ENCODE measurements at regions not wholly inside any gene's neighbourhood (a gene's known extent, or its start where the extent isn't known, plus 50 kb on each side); places are given as distances from the start of the nearest gene placed in this dataset.

- 80% methylated on average over 3 of the region's 3 CpGs for WGBS
- H3K9me3 ChIP-seq: no peaks in the 10 kb centered on the region
Measured at GRCh38 chr2:186195696-186196095, 290.4 kb upstream of the ZC3H15 start.

GRCh38 chr2:186197955-186198354, 288.1 kb upstream of the ZC3H15 start:
- Histone ChIP-seq H3K27me3 (no peaks in the 10 kb centered on the region), H3K4me1 (no peaks in the 10 kb centered on the region), H3K9me3 (no peaks in the 10 kb centered on the region), H3K36me3 (no peaks in the 10 kb centered on the region), H3K27ac (no peak overlapping the region), H3K4me3 (no peak overlapping the region)
- 95% methylated on average over 1 of the region's 1 CpG for WGBS
- TF ChIP-seq POLR2A (IDR thresholded peaks at IDR 0.05) (no peak), EP300 (IDR thresholded peaks at IDR 0.05) (no peak), POLR2AphosphoS5 (IDR thresholded peaks at IDR 0.05) (no peak)
- TF ChIP-seq, protein P1, sequence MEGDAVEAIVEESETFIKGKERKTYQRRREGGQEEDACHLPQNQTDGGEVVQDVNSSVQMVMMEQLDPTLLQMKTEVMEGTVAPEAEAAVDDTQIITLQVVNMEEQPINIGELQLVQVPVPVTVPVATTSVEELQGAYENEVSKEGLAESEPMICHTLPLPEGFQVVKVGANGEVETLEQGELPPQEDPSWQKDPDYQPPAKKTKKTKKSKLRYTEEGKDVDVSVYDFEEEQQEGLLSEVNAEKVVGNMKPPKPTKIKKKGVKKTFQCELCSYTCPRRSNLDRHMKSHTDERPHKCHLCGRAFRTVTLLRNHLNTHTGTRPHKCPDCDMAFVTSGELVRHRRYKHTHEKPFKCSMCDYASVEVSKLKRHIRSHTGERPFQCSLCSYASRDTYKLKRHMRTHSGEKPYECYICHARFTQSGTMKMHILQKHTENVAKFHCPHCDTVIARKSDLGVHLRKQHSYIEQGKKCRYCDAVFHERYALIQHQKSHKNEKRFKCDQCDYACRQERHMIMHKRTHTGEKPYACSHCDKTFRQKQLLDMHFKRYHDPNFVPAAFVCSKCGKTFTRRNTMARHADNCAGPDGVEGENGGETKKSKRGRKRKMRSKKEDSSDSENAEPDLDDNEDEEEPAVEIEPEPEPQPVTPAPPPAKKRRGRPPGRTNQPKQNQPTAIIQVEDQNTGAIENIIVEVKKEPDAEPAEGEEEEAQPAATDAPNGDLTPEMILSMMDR (IDR thresholded peaks at IDR 0.05): no peak
- no peak for DNase-seq (ENCODE audit: low spot score in 2 of 2)

More at GRCh38 chr2:186195696-186196095, 290.4 kb upstream of the ZC3H15 start:
- Histone ChIP-seq H3K27ac (no peak overlapping the region), H3K4me1 (no peaks in the 10 kb centered on the region), H3K36me3 (no peaks in the 10 kb centered on the region), H3K27me3 (no peaks in the 10 kb centered on the region), H3K4me3 (no peak overlapping the region)
- DNase-seq (ENCODE audit: low spot score in 2 of 2): no peak
- no peak for TF ChIP-seq POLR2AphosphoS5 (IDR thresholded peaks at IDR 0.05)
- TF ChIP-seq, protein P1 (IDR thresholded peaks at IDR 0.05): no peak
- no peak for TF ChIP-seq POLR2A (IDR thresholded peaks at IDR 0.05)
- TF ChIP-seq EP300 (IDR thresholded peaks at IDR 0.05): no peak

- Histone ChIP-seq H3K4me3 (no peak overlapping the region), H3K27ac (no peak overlapping the region), H3K27me3 (no peaks in the 10 kb centered on the region), H3K4me1 (no peaks in the 10 kb centered on the region), H3K36me3 (no peaks in the 10 kb centered on the region), H3K9me3 (no peaks in the 10 kb centered on the region)
- 56% methylated on average over 1 of the region's 1 CpG for WGBS
- TF ChIP-seq, protein P1 (IDR thresholded peaks at IDR 0.05): no peak
- TF ChIP-seq EP300 (IDR thresholded peaks at IDR 0.05) (no peak), POLR2A (IDR thresholded peaks at IDR 0.05) (no peak)
- no peak for DNase-seq (ENCODE audit: low spot score in 2 of 2)
Measured at GRCh38 chr2:186199029-186199428, 287.0 kb upstream of the ZC3H15 start.

- H3K27me3 ChIP-seq: no peaks in the 10 kb centered on the region
- no peaks in the 10 kb centered on the region for H3K9me3 ChIP-seq
- H3K36me3 ChIP-seq: no peaks in the 10 kb centered on the region
- no peak for DNase-seq (ENCODE audit: low spot score in 2 of 2)
- TF ChIP-seq POLR2AphosphoS5 (IDR thresholded peaks at IDR 0.05) (no peak), EP300 (IDR thresholded peaks at IDR 0.05) (no peak), POLR2A (IDR thresholded peaks at IDR 0.05) (no peak)
- TF ChIP-seq, protein P1 (IDR thresholded peaks at IDR 0.05): no peak
- H3K27ac ChIP-seq: no peak overlapping the region
- H3K4me3 ChIP-seq: no peak overlapping the region
- H3K4me1 ChIP-seq: no peaks in the 10 kb centered on the region
Measured at GRCh38 chr2:186201371-186201770, 284.7 kb upstream of the ZC3H15 start.

- no peaks in the 10 kb centered on the region for H3K9me3 ChIP-seq
- no peaks in the 10 kb centered on the region for H3K36me3 ChIP-seq
- TF ChIP-seq, protein P1 (IDR thresholded peaks at IDR 0.05): no peak
- TF ChIP-seq POLR2AphosphoS5 (IDR thresholded peaks at IDR 0.05) (no peak), POLR2A (IDR thresholded peaks at IDR 0.05) (no peak)
- DNase-seq (ENCODE audit: low spot score in 2 of 2): no peak
- no peak overlapping the region for H3K27ac ChIP-seq
- H3K4me3 ChIP-seq: no peak overlapping the region
- H3K4me1 ChIP-seq: no peaks in the 10 kb centered on the region
- 18% methylated on average over 1 of the region's 1 CpG for WGBS
- no peaks in the 10 kb centered on the region for H3K27me3 ChIP-seq
Measured at GRCh38 chr2:186205254-186205911, 280.7 kb upstream of the ZC3H15 start.
